ENCODE measurements at regions not wholly inside any gene's neighbourhood (a gene's known extent, or its start where the extent isn't known, plus 50 kb on each side); places are given as distances from the start of the nearest gene placed in this dataset.
A peak's percentile ranks its signal among the peaks of the same experiment; 100 is the strongest.

GRCh38 chr12:114976959-114977358 lies 293.0 kb upstream of the TBX3 start:
- H3K4me3 ChIP-seq (replicated peaks in 1 of 2; ENCODE audit: low read depth in 2 of 2, low read length in 2 of 2): no peak overlapping the region
- peak in 1 of 2 donors; percentile 46 for DNase-seq (ENCODE audit: low read depth in 2 of 2)
- TF ChIP-seq CTCF (IDR thresholded peaks at IDR 0.05; ENCODE audit: low read depth, low read length): no peak

- TF ChIP-seq CTCF (IDR thresholded peaks at IDR 0.05; ENCODE audit: low read depth, low read length): no peak
- DNase-seq (ENCODE audit: low read depth in 2 of 2): no peak
- H3K4me3 ChIP-seq (replicated peaks in 1 of 2; ENCODE audit: low read depth in 2 of 2, low read length in 2 of 2): no peak overlapping the region
Observed at GRCh38 chr12:114976372-114976771, 292.4 kb upstream of the TBX3 start.

- no peak for DNase-seq (ENCODE audit: low read depth in 2 of 2)
- no peak overlapping the region for H3K4me3 ChIP-seq (replicated peaks in 1 of 2; ENCODE audit: low read depth in 2 of 2, low read length in 2 of 2)
- TF ChIP-seq CTCF (IDR thresholded peaks at IDR 0.05; ENCODE audit: low read depth, low read length): no peak
Observed at GRCh38 chr12:114975640-114976310, 291.8 kb upstream of the TBX3 start.

- TF ChIP-seq CTCF (IDR thresholded peaks at IDR 0.05; ENCODE audit: low read depth, low read length): no peak
- no peak for DNase-seq (ENCODE audit: low read depth in 2 of 2)
- no peak overlapping the region for H3K4me3 ChIP-seq (replicated peaks in 1 of 2; ENCODE audit: low read depth in 2 of 2, low read length in 2 of 2)
Observed at GRCh38 chr12:114974826-114975639, 291.1 kb upstream of the TBX3 start.

- H3K4me3 ChIP-seq (replicated peaks in 1 of 2; ENCODE audit: low read depth in 2 of 2, low read length in 2 of 2): no peak overlapping the region
- TF ChIP-seq CTCF (IDR thresholded peaks at IDR 0.05; ENCODE audit: low read depth, low read length): no peak
- DNase-seq (ENCODE audit: low read depth in 2 of 2): no peak
Observed at GRCh38 chr12:114974333-114974732, 290.4 kb upstream of the TBX3 start.

GRCh38 chr12:114968727-114969126 lies 284.8 kb upstream of the TBX3 start:
- H3K4me3 ChIP-seq (replicated peaks in 1 of 2; ENCODE audit: low read depth in 2 of 2, low read length in 2 of 2): no peak overlapping the region
- DNase-seq (ENCODE audit: low read depth in 2 of 2): no peak
- no peak for TF ChIP-seq CTCF (IDR thresholded peaks at IDR 0.05; ENCODE audit: low read depth, low read length)
